Right cardiac atrium (tissue), 5 donors: ENCODE measurements at regions not wholly inside any gene's neighbourhood (a gene's known extent, or its start where the extent isn't known, plus 50 kb on each side); places are given as distances from the start of the nearest gene placed in this dataset.

Experiments used
- ATAC-seq, 2 donors: fragments of 200-7000 bp; cut with Tn5 transposase; one replicate each; pipeline versions ENCODE4 v1.8.0 to v1.9.1; 2020; ENCODE audit warnings: moderate library complexity in 2 of 2, mild to moderate bottlenecking in 1 of 2
- DNase-seq, 3 donors: peaks; one replicate each; pipeline ENCODE4 v3.0.0-alpha.2; 2020
- H3K27ac ChIP-seq: one replicate; pipeline ENCODE4 v1.5.1; 2013; ENCODE audit warnings: mild to moderate bottlenecking, low read length, control low read depth, moderate library complexity
- H3K27me3 ChIP-seq: one replicate; pipeline ENCODE4 v1.6.1; 2013; ENCODE audit not compliant: control insufficient read depth, insufficient read depth
- H3K4me1 ChIP-seq: one replicate; pipeline ENCODE4 v1.6.1; 2013; ENCODE audit warnings: low read length; ENCODE audit not compliant: control insufficient read depth, insufficient read depth
- H3K4me3 ChIP-seq: one replicate; pipeline ENCODE4 v1.5.1; 2013; ENCODE audit warnings: low read length, control low read depth
- H3K9me3 ChIP-seq: one replicate; pipeline ENCODE4 v1.6.1; 2013; ENCODE audit warnings: low read length; ENCODE audit not compliant: control insufficient read depth
- WGBS: extraction: QIAGEN DNeasy Blood & Tissue Kit; methylation state at CpG from one replicate; pipeline ENCODE4 v1.1.7; 2013; 5-methylcytosine and 5-hydroxymethylcytosine counted together
- intact Hi-C, 4 donors: fragments of 100-400 bp; cut with DNase I; formaldehyde crosslinking; loops; one replicate each; pipeline versions ENCODE4 v1.11.0 to v1.14.0; 2022 to 2023
- donor health status: healthy with polysubstance abuse.
- donor health status: DM: no; HTN: yes; CAD: no.
- donor health status: DM: no; HTN: no; CAD: no.
- donor health status: DM: no; HTN: yes; CAD: no; lungs with severe emphysema.
- donor health status: DM: yes; HTN: yes; CAD: no.

GRCh38 chr22:22157348-22157725 is 87.2 kb upstream of the VPREB1 start:
- no peak overlapping the region for H3K27ac ChIP-seq
- no peaks in the 10 kb centered on the region for H3K4me1 ChIP-seq
- WGBS: 83% methylated on average over 2 of the region's 2 CpGs
- intact Hi-C loops: no loop called here
- H3K27me3 ChIP-seq: no peaks in the 10 kb centered on the region
- no peak for ATAC-seq
- no peak for DNase-seq
- no peak overlapping the region for H3K4me3 ChIP-seq
- H3K9me3 ChIP-seq: no peaks in the 10 kb centered on the region

- DNase-seq (peak in 2 of 3 donors; percentile 30 to 58), ATAC-seq (peak in 1 of 2 donors; percentile 67)
- intact Hi-C loops: no loop called here
- H3K27ac ChIP-seq: no peak overlapping the region
- H3K9me3 ChIP-seq: no peaks in the 10 kb centered on the region
- WGBS: 45% methylated on average over 9 of the region's 9 CpGs
- H3K27me3 ChIP-seq: no peaks in the 10 kb centered on the region
- no peaks in the 10 kb centered on the region for H3K4me1 ChIP-seq
- no peak overlapping the region for H3K4me3 ChIP-seq
These were observed 87.8 kb upstream of the VPREB1 start for GRCh38 chr22:22156716-22157347.

- intact Hi-C loops: no loop called here
- Histone ChIP-seq H3K27ac (no peak overlapping the region), H3K4me3 (no peak overlapping the region), H3K9me3 (no peaks in the 10 kb centered on the region), H3K27me3 (no peaks in the 10 kb centered on the region), H3K4me1 (no peaks in the 10 kb centered on the region)
- ATAC-seq (no peak), DNase-seq (no peak)
- WGBS: 53% methylated on average over 2 of the region's 2 CpGs
These were observed 88.3 kb upstream of the VPREB1 start for GRCh38 chr22:22156348-22156715.

DNA sequence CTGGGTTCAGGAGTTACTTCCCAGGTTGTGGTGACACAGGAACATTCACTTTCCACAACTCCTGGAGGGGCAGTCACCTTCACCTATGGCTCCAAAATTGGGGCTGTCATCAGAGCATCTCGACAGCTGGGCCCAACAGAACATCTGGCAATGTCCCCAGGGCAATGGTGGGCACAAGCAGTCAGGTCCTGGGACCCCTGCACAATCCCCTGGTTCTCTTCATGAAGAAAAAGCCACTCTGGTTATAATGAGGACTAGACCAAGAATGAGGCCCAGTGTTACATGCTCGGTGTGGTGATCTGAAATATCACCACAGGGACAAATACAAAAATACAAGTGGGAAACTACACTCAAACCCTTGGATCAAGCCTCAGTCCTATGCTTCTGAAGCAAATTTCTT is 89.0 kb upstream of the VPREB1 start:
- no peaks in the 10 kb centered on the region for H3K4me1 ChIP-seq
- H3K27ac ChIP-seq: no peak overlapping the region
- intact Hi-C loops: no loop called here
- H3K27me3 ChIP-seq: no peaks in the 10 kb centered on the region
- H3K4me3 ChIP-seq: no peak overlapping the region
- ATAC-seq (no peak), DNase-seq (no peak)
- no peaks in the 10 kb centered on the region for H3K9me3 ChIP-seq
- WGBS: 62% methylated on average over 2 of the region's 2 CpGs

DNA sequence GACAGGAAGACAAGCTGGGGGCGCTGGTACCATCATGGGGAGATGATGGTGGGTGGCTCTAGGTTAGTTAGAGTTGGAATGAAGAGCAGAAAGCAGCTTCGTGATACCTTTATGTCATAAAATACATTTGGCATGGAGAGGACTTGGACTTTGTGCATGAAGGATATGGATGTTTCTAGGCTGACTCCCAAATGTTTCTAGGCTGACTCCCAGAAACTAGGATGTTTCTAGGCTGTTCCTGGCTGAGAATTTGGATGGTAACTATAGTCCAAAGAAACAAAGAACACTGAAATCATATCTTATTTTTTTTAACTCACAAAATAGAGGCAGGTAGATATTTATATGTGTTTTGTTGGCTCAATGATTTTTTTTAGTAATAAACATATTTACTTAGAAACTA is 89.4 kb upstream of the VPREB1 start:
- peaks cover under 1% of the 10 kb centered on the region for H3K9me3 ChIP-seq
- peaks cover 1% of the 10 kb centered on the region for H3K27me3 ChIP-seq
- no peaks in the 10 kb centered on the region for H3K4me1 ChIP-seq
- WGBS: 26% methylated on average over 2 of the region's 2 CpGs
- ATAC-seq (no peak), DNase-seq (no peak)
- no peak overlapping the region for H3K27ac ChIP-seq
- intact Hi-C loops: no loop called here
- H3K4me3 ChIP-seq: no peak overlapping the region

DNA sequence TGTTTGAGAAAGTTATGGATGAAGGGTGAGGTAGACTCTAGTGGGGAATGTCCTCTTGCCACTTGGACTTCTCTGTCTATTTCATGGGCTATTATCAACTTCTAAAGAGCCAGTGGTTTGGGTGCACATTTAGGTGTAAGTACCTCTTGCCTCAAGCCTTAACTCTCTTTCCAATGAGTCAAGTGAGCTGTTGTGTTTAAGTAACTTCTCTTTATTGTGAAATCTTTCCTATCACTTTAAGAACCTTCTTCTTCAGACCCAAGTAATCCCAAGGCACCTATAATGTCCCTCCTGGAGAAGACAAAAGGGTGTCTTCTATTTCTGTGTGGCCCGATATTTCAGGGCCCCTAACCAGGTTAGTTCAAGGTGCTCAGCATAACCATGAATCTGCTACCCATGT is 90.5 kb upstream of the VPREB1 start:
- no peak overlapping the region for H3K27ac ChIP-seq
- peaks cover 2% of the 10 kb centered on the region for H3K9me3 ChIP-seq
- 83% methylated on average over 1 of the region's 1 CpG for WGBS
- intact Hi-C loops: no loop called here
- peaks cover 4% of the 10 kb centered on the region for H3K27me3 ChIP-seq
- H3K4me3 ChIP-seq: no peak overlapping the region
- no peak for DNase-seq
- ATAC-seq: no peak
- no peaks in the 10 kb centered on the region for H3K4me1 ChIP-seq

DNA sequence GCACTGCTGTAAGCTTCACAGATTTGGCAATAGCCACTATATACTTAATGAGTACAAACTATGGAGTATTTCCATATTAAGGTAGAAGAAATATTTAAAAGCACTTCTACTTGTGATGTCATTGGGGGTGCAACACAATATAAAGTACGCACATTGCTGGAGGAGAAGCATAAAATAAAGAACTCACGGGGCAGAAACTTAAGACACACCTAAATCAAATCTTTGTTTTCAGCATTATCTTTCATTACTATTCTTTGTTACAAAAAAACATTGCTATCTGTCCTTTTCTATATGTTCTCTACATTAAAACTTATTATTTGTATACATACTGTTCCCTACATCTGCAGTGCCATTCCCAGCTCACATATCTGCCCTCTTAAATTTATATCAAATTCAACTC is 93.3 kb upstream of the VPREB1 start:
- ATAC-seq: no peak
- intact Hi-C loops: no loop called here
- 86% methylated on average over 2 of the region's 2 CpGs for WGBS
- Histone ChIP-seq H3K4me3 (no peak overlapping the region), H3K27ac (no peak overlapping the region), H3K9me3 (peaks cover 2% of the 10 kb centered on the region), H3K4me1 (no peaks in the 10 kb centered on the region), H3K27me3 (peaks cover 4% of the 10 kb centered on the region)
- DNase-seq: no peak

DNA sequence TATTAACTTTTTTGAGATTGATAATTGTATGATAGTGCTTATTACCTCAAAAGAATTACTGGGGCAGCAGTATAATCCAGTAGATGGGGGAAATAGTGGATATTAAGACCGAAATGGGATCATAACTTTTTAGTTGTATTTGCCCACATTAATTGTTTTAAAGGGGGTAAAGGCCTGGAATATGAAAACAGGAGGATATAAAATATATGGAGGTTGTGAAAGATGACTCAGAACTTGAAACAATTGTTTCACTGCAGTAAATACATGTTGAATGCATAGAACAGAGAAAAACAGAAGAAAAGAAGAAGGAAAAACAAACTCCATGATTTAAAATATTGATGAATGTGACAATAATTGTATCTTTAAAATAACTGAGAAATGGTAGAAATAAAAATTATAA is 94.1 kb upstream of the VPREB1 start:
- H3K27ac ChIP-seq: no peak overlapping the region
- WGBS: 36% methylated on average over 1 of the region's 1 CpG
- no peaks in the 10 kb centered on the region for H3K4me1 ChIP-seq
- H3K4me3 ChIP-seq: no peak overlapping the region
- H3K27me3 ChIP-seq: peaks cover 4% of the 10 kb centered on the region
- intact Hi-C loops: no loop called here
- ATAC-seq: no peak
- peaks cover 2% of the 10 kb centered on the region for H3K9me3 ChIP-seq
- no peak for DNase-seq

DNA sequence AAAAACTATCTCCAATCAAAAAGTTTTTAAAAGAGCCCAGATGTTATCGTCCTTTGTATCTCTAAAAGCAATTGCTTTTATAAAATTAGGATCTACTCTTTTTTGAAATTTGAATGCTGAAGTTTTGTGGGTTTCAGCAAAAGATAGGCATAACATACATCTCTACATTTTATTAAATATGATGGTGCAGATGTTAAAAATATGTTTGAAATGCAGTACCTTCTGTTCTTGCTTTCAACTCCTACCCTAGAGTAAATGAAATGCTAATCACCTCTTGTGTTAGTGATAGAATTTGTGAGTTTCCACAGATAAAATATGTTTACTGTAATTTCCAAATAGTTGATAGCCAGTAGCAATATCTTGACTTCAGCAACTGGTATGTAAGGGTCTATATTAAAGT is 95.7 kb upstream of the VPREB1 start:
- Histone ChIP-seq H3K9me3 (peaks cover 2% of the 10 kb centered on the region), H3K27me3 (peaks cover 4% of the 10 kb centered on the region), H3K27ac (no peak overlapping the region), H3K4me1 (no peaks in the 10 kb centered on the region), H3K4me3 (no peak overlapping the region)
- ATAC-seq (no peak), DNase-seq (no peak)
- intact Hi-C loops: no loop called here
- WGBS: 60% methylated on average over 1 of the region's 1 CpG

- intact Hi-C loops: no loop called here
- DNase-seq (no peak), ATAC-seq (no peak)
- H3K4me3 ChIP-seq: no peak overlapping the region
- H3K9me3 ChIP-seq: no peaks in the 10 kb centered on the region
- H3K27ac ChIP-seq: no peak overlapping the region
- H3K4me1 ChIP-seq: no peaks in the 10 kb centered on the region
- whole genome bisulfite sequencing: 88% methylated on average over 1 of the region's 1 CpG
- H3K27me3 ChIP-seq: peaks cover under 1% of the 10 kb centered on the region
These were observed 99.7 kb upstream of the VPREB1 start for GRCh38 chr22:22144858-22145257.

DNA sequence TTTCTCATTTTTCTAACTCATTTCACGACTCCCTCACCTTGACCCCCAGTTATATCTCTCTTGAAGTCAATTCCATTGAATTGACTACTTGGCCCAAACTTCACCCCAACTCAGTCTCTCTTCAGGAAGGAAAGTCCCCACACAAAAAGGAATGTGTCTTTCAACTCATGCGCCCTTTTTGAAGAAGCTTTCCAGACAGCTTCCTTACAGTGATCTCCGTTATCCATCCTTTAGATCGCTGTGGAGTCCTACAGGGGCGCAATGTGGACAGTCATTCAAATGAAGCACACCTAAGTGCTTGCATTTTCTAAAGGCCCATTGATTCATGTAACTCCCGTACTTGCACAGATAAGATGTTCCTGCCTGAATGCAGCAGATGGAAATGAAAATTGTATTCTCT is 101.1 kb upstream of the VPREB1 start:
- ATAC-seq: no peak
- Histone ChIP-seq H3K4me3 (no peak overlapping the region), H3K27me3 (no peaks in the 10 kb centered on the region), H3K4me1 (no peaks in the 10 kb centered on the region), H3K9me3 (no peaks in the 10 kb centered on the region), H3K27ac (no peak overlapping the region)
- intact Hi-C loops: no loop called here
- WGBS: 64% methylated on average over 6 of the region's 6 CpGs
- no peak for DNase-seq

DNA sequence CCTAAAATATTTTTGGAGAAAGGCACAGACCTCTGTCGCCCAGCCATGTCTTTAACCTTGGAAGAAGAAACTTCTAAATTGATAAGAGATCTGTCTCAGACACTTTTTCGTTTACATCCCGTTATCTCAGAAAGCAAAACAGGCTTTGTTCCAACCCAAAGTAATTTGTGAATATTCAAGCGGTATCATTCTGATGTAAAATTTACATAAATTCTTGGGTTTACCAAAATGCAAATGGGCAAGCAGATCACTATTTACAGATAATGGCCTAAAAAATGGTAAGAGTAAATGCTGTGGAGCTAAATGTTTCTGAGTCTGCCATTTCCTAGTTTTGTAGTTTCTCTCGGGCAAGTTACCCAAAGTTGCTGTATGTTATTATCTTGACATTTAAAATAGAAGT is 101.9 kb upstream of the VPREB1 start:
- no peak overlapping the region for H3K27ac ChIP-seq
- H3K4me1 ChIP-seq: no peaks in the 10 kb centered on the region
- WGBS: 47% methylated on average over 5 of the region's 5 CpGs
- intact Hi-C loops: no loop called here
- no peak for ATAC-seq
- H3K9me3 ChIP-seq: no peaks in the 10 kb centered on the region
- DNase-seq: no peak
- no peak overlapping the region for H3K4me3 ChIP-seq
- no peaks in the 10 kb centered on the region for H3K27me3 ChIP-seq
